ENCODE measurements at regions not wholly inside any gene's neighbourhood (a gene's known extent, or its start where the extent isn't known, plus 50 kb on each side); places are given as distances from the start of the nearest gene placed in this dataset.

GRCh38 chr12:42643881-42644579 is 54.5 kb upstream of the PRICKLE1 start:
- Mint-ChIP-seq H3K4me3 (no peak overlapping the region), H3K9me3 (peaks cover 2 to 4% of the 10 kb centered on the region in 2 experiments; a peak in 2 of 5 replicates), H3K27ac (no peak overlapping the region), H3K36me3 (ENCODE audit: insufficient read depth in 1 of 3, low read depth in 3 of 3) (no peaks in the 10 kb centered on the region), H3K4me1 (peaks cover 0 to 11% of the 10 kb centered on the region in 2 experiments; a peak in 3 of 4 replicates), H3K27me3 (ENCODE audit: low read depth) (no peaks in the 10 kb centered on the region)
- Histone ChIP-seq H2AK5ac (ENCODE audit: insufficient read length, low read length) (no peak overlapping the region), H2BK5ac (ENCODE audit: insufficient read length, low read length) (no peak overlapping the region), H3K27me3 (ENCODE audit: insufficient read depth, low read length) (no peaks in the 10 kb centered on the region), H3K4me2 (ENCODE audit: insufficient read depth, insufficient read length, low read length) (no peak overlapping the region), H2BK20ac (ENCODE audit: low read depth, low read length, poor library complexity, severe bottlenecking) (no peak overlapping the region), H2AFZ (ENCODE audit: low read length) (no peak overlapping the region), H3K4me1 (ENCODE audit: insufficient read depth, low read length) (no peaks in the 10 kb centered on the region), H3K9me3 (ENCODE audit: control insufficient read depth, low read depth, low read length) (no peaks in the 10 kb centered on the region), H2BK12ac (ENCODE audit: insufficient read length, low read depth, low read length) (no peak overlapping the region), H3K56ac (ENCODE audit: insufficient read length, low read depth, low read length) (no peak overlapping the region), H4K5ac (ENCODE audit: insufficient read length, low read depth, low read length) (no peak overlapping the region), H4K91ac (ENCODE audit: insufficient read length, low read depth, low read length) (no peak overlapping the region), H3K23ac (ENCODE audit: insufficient read length, low read depth, low read length) (no peak overlapping the region), H3K9ac (ENCODE audit: extremely low read depth, insufficient read length, low read length) (no peak overlapping the region), H2BK120ac (ENCODE audit: low read depth, low read length, poor library complexity, severe bottlenecking) (no peak overlapping the region), H3K23me2 (ENCODE audit: insufficient read length, low read depth, low read length, poor library complexity, severe bottlenecking) (no peaks in the 10 kb centered on the region), H3K4ac (ENCODE audit: low read depth, low read length) (no peak overlapping the region), H4K8ac (replicated peaks; ENCODE audit: insufficient read length, low read depth, low read length) (no peak overlapping the region), H3K79me1 (ENCODE audit: insufficient read depth, low read depth, low read length, poor library complexity, severe bottlenecking) (no peaks in the 10 kb centered on the region), H2BK15ac (ENCODE audit: low read depth, low read length) (no peak overlapping the region), H3K27ac (ENCODE audit: insufficient read length, low read depth, low read length) (no peak overlapping the region), H3T11ph (ENCODE audit: low read length) (no peak overlapping the region), H3K18ac (ENCODE audit: insufficient read length, low read depth, low read length) (no peak overlapping the region), H3K79me2 (ENCODE audit: insufficient read depth, low read length) (no peaks in the 10 kb centered on the region), H3K14ac (ENCODE audit: insufficient read depth, low read length) (no peak overlapping the region), H4K20me1 (ENCODE audit: control insufficient read depth, insufficient read depth, insufficient read length) (no peaks in the 10 kb centered on the region)
- DNase-seq = no peak
- no peak for TF ChIP-seq CTCF (conservative IDR thresholded peaks at IDR 0.05)
- no CpG with 5 or more reads among the region's 6 CpGs for WGBS (ENCODE audit: extremely low coverage, insufficient read length, low lambda C conversion rate)
